IMR-90 (cell line): ENCODE measurements at regions not wholly inside any gene's neighbourhood (a gene's known extent, or its start where the extent isn't known, plus 50 kb on each side); places are given as distances from the start of the nearest gene placed in this dataset.

Experiments used
- ATAC-seq: fragments of 200-7000 bp; cut with Tn5 transposase; 2 replicates; pipeline ENCODE4 v1.9.1; 2020; ENCODE audit warnings: low read depth, mild to moderate bottlenecking, moderate library complexity
- BruUV-seq: library from RNA; stranded (reverse); fragments of 400-500 nt; replicated peaks from 2 replicates; lab custom pipeline; 2021; lab: Mats Ljungman, UMichigan
- CTCF ChIA-PET: fragments of 300-600 bp; formaldehyde crosslinking; extraction: SDS; loops from one replicate; lab custom pipeline; 2021; ENCODE audit warnings: antibody characterized with exemption; lab: Yijun Ruan, JAX
- POLR2A ChIA-PET: fragments of 300-600 bp; sonication (Branson Sonifier 250); formaldehyde crosslinking; loops from one replicate; lab custom pipeline; 2022; ENCODE audit warnings: antibody characterized with exemption; ENCODE audit not compliant: unreplicated experiment; lab: Charles Lee
- DNase-seq: peaks from one replicate; pipeline ENCODE4 v3.0.0; 2013
- H2AFZ ChIP-seq: replicated peaks from 2 replicates; pipeline ENCODE3; 2013; ENCODE audit warnings: low read length, mild to moderate bottlenecking; ENCODE audit not compliant: poor library complexity
- H2AK5ac ChIP-seq: 2 replicates; pipeline ENCODE4 v1.6.1; 2013; ENCODE audit warnings: low read depth, low read length, inconsistent platforms
- H2AK9ac ChIP-seq: replicated peaks from 2 replicates; pipeline ENCODE3; 2013; ENCODE audit warnings: mild to moderate bottlenecking, low read depth, low read length, moderate library complexity; ENCODE audit not compliant: poor library complexity
- H2BK120ac ChIP-seq: 2 replicates; pipeline ENCODE4 v1.6.1; 2013; ENCODE audit warnings: low read depth, low read length, inconsistent platforms
- H2BK15ac ChIP-seq: 3 replicates; pipeline ENCODE4 v1.6.1; 2013; ENCODE audit warnings: low read depth, low read length, inconsistent platforms
- H2BK20ac ChIP-seq: 2 replicates; pipeline ENCODE4 v1.6.1; 2013; ENCODE audit warnings: low read depth, mild to moderate bottlenecking, inconsistent platforms, low read length, moderate library complexity
- H2BK5ac ChIP-seq: 2 replicates; pipeline ENCODE4 v1.6.1; 2013; ENCODE audit warnings: mild to moderate bottlenecking, low read depth, low read length, inconsistent platforms; ENCODE audit not compliant: poor library complexity, severe bottlenecking
- H3K14ac ChIP-seq: replicated peaks from 2 replicates; pipeline ENCODE4 v1.6.1; 2013; ENCODE audit warnings: low read depth, low read length, inconsistent platforms
- H3K18ac ChIP-seq: 2 replicates; pipeline ENCODE4 v1.6.1; 2013; ENCODE audit warnings: low read depth, low read length, control low read depth
- H3K23ac ChIP-seq: 2 replicates; pipeline ENCODE4 v1.6.1; 2013; ENCODE audit warnings: low read depth, low read length, inconsistent platforms
- H3K27ac ChIP-seq: 2 replicates; pipeline ENCODE4 v1.5.1; 2013; ENCODE audit warnings: mild to moderate bottlenecking, control low read depth, low read length; ENCODE audit not compliant: insufficient read depth
- H3K27me3 ChIP-seq: 2 replicates; pipeline ENCODE4 v1.6.1; 2013; ENCODE audit warnings: low read length; ENCODE audit not compliant: control insufficient read depth, insufficient read depth
- H3K36me3 ChIP-seq: 2 replicates; pipeline ENCODE4 v1.6.1; 2013; ENCODE audit warnings: low read length, mixed read lengths; ENCODE audit not compliant: control insufficient read depth, insufficient read depth
- H3K4ac ChIP-seq: 2 replicates; pipeline ENCODE4 v1.6.1; 2013; ENCODE audit warnings: low read depth, low read length, inconsistent platforms
- H3K4me1 ChIP-seq: 2 replicates; pipeline ENCODE4 v1.6.1; 2013; ENCODE audit warnings: low read length, mixed read lengths; ENCODE audit not compliant: control insufficient read depth, insufficient read depth
- H3K4me2 ChIP-seq: 2 replicates; pipeline ENCODE4 v1.6.1; 2013; ENCODE audit warnings: low read depth, mild to moderate bottlenecking, control low read depth, low read length, moderate library complexity
- H3K4me3 ChIP-seq: 2 replicates; pipeline ENCODE4 v1.5.1; 2013; ENCODE audit warnings: low read depth, mild to moderate bottlenecking, control low read depth, low read length, moderate library complexity; ENCODE audit not compliant: insufficient read depth
- H3K56ac ChIP-seq: 2 replicates; pipeline ENCODE4 v1.6.1; 2013; ENCODE audit warnings: low read length, inconsistent platforms; ENCODE audit not compliant: insufficient read depth; ENCODE audit errors: extremely low read depth
- H3K79me1 ChIP-seq, 2 experiments: 2 replicates each; pipeline ENCODE4 v1.6.1; 2013; ENCODE audit warnings: low read length in 2 of 2, inconsistent platforms in 1 of 2, low read depth in 1 of 2
- H3K9ac ChIP-seq: 2 replicates; pipeline ENCODE4 v1.6.1; 2013; ENCODE audit warnings: low read depth, low read length, control low read depth
- H3K9me1 ChIP-seq: 2 replicates; pipeline ENCODE4 v1.6.1; 2013; ENCODE audit warnings: low read length, inconsistent platforms; ENCODE audit not compliant: insufficient read depth
- H3K9me3 ChIP-seq: 2 replicates; pipeline ENCODE4 v1.6.1; 2013; ENCODE audit warnings: low read length; ENCODE audit not compliant: control insufficient read depth, insufficient read depth
- H4K20me1 ChIP-seq: 2 replicates; pipeline ENCODE4 v1.6.1; 2013; ENCODE audit warnings: low read length, inconsistent platforms; ENCODE audit not compliant: insufficient read depth
- H4K5ac ChIP-seq: 2 replicates; pipeline ENCODE4 v1.6.1; 2013; ENCODE audit warnings: mild to moderate bottlenecking, low read depth, low read length, control low read depth
- H4K8ac ChIP-seq, 2 experiments: 2 replicates each; pipeline ENCODE4 v1.6.1; 2013; ENCODE audit warnings: low read depth in 2 of 2, low read length in 2 of 2, control low read depth in 1 of 2, inconsistent platforms in 1 of 2
- H4K91ac ChIP-seq: 2 replicates; pipeline ENCODE4 v1.6.1; 2013; ENCODE audit warnings: low read depth, low read length, inconsistent platforms; ENCODE audit not compliant: insufficient read depth
- BHLHE40 ChIP-seq: fragments of 150-350 bp; IDR thresholded peaks from 2 replicates; pipeline ENCODE4 v1.6.1; 2016; ENCODE audit warnings: mild to moderate bottlenecking, low read depth, low read length
- CEBPB ChIP-seq: IDR thresholded peaks from 2 replicates; pipeline ENCODE4 v1.6.1; 2012; ENCODE audit warnings: low read depth, low read length, improper control_type of control experiment
- MAFK ChIP-seq: IDR thresholded peaks from 2 replicates; pipeline ENCODE4 v1.6.1; 2012; ENCODE audit warnings: low read depth, low read length, improper control_type of control experiment
- MXI1 ChIP-seq: IDR thresholded peaks from 2 replicates; pipeline ENCODE4 v1.6.1; 2012; ENCODE audit warnings: low read depth, mild to moderate bottlenecking, low read length, moderate library complexity, borderline replicate concordance
- NFE2L2 ChIP-seq: fragments of 150-350 bp; IDR thresholded peaks from 2 replicates; pipeline ENCODE4 v1.6.1; 2016; ENCODE audit warnings: low read depth, mild to moderate bottlenecking, low read length
- POLR2A ChIP-seq: IDR thresholded peaks from 2 replicates; pipeline ENCODE4 v1.6.1; 2012; ENCODE audit warnings: mild to moderate bottlenecking, low read depth, low read length
- RAD21 ChIP-seq: IDR thresholded peaks from 2 replicates; pipeline ENCODE4 v1.6.1; 2012; ENCODE audit warnings: low read length, improper control_type of control experiment
- RCOR1 ChIP-seq: IDR thresholded peaks from 2 replicates; pipeline ENCODE4 v1.6.1; 2012; ENCODE audit warnings: mild to moderate bottlenecking, low read length, improper control_type of control experiment; ENCODE audit not compliant: insufficient replicate concordance
- SMC3 ChIP-seq: fragments of 150-350 bp; IDR thresholded peaks from 2 replicates; pipeline ENCODE4 v1.6.1; 2016; ENCODE audit warnings: low read depth, mild to moderate bottlenecking, antibody characterized with exemption, low read length, moderate library complexity
- WGBS, 2 experiments: methylation state at CpG; one replicate each; pipeline versions ENCODE4 v1.1.5 to v1.1.7; 2013; ENCODE audit warnings: missing lambda C conversion rate in 2 of 2; ENCODE audit not compliant: insufficient read length in 1 of 2; ENCODE audit errors: extremely low coverage in 2 of 2; 5-methylcytosine and 5-hydroxymethylcytosine counted together
- dilution Hi-C: fragments of 300-500 bp; cut with HindIII; formaldehyde crosslinking; loops from one replicate; pipeline ENCODE4 v1.14.3; 2018; ENCODE audit warnings: low sequenced_read_pairs; ENCODE audit not compliant: unreplicated experiment
- in situ Hi-C: fragments of 300-500 bp; cut with MboI; formaldehyde crosslinking; loops from 3 replicates; pipeline ENCODE4 v1.14.3; 2019; ENCODE audit warnings: low sequenced_read_pairs, inconsistent platforms, mixed read lengths
- intact Hi-C: fragments of 100-400 bp; cut with micrococcal nuclease; formaldehyde crosslinking; loops from 2 replicates; pipeline ENCODE4 v1.10.0; 2022
- TF ChIP-seq, protein P1 (sequence below): conservative IDR thresholded peaks from 2 replicates; pipeline ENCODE4 v1.5.1; 2012; ENCODE audit warnings: mild to moderate bottlenecking, low read depth, low read length, improper control_type of control experiment
- TF ChIP-seq, protein P2 (sequence below): fragments of 150-350 bp; IDR thresholded peaks from 2 replicates; pipeline ENCODE4 v1.6.1; 2016; ENCODE audit warnings: low read depth, mild to moderate bottlenecking, low read length, moderate library complexity, borderline replicate concordance

DNA sequence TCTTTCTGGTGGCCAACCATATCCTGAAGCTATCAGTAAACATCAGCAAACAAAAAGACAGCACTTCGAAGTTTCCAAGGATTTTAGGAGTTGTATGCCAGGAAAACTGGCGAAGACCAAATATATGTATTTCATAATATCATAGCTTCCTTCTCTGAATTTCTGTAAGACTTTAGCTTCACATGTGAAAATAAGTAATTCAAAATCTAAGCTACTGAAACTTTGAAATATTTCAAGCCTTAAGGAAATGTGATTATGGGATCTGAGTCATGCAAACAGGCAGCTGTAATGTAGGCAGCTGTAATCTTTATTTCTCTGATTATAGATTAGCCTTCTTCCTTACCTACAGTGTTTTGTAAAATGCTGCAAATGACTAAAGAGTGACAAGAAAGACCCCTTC lies 70.7 kb upstream of the ANKRD10 start:
- Histone ChIP-seq H4K91ac (no peak overlapping the region), H3K27ac (no peak overlapping the region), H3K23ac (no peak overlapping the region), H3K4me2 (no peak overlapping the region), H3K4me3 (no peak overlapping the region), H4K8ac (no peak overlapping the region), H3K9me3 (no peaks in the 10 kb centered on the region), H2BK5ac (no peak overlapping the region), H2AFZ (no peak overlapping the region), H3K27me3 (no peaks in the 10 kb centered on the region), H3K9ac (no peak overlapping the region), H3K14ac (0 out of 2 replicates have a peak overlapping the region, but pooled peaks have one; percentile 5), H3K9me1 (no peaks in the 10 kb centered on the region), H4K20me1 (no peaks in the 10 kb centered on the region), H2BK120ac (no peak overlapping the region), H3K4ac (no peak overlapping the region), H3K79me1 (no peaks in the 10 kb centered on the region; a peak in 1 of 4 replicates), H2AK9ac (no peak overlapping the region), H2AK5ac (no peak overlapping the region), H4K5ac (no peak overlapping the region), H3K36me3 (no peaks in the 10 kb centered on the region), H3K4me1 (peaks cover 7% of the 10 kb centered on the region), H2BK15ac (no peak overlapping the region), H2BK20ac (no peak overlapping the region), H3K18ac (no peak overlapping the region), H3K56ac (no peak overlapping the region)
- ChIA-PET POLR2A (no interaction called here), CTCF (interaction anchor here (1.2 to 2.3 kb wide), 2 partner anchors 13 to 21 kb away, joined by 3 to 4 read pairs; no protein-coding TSS in a partner anchor)
- WGBS, 2 experiments = no CpG with 5 or more reads among the region's 2 CpGs
- intact Hi-C loops (no loop called here), dilution Hi-C loops (no loop called here), in situ Hi-C loops (no loop called here)
- DNase-seq (peak; percentile 34), ATAC-seq (peak; percentile 71)
- no TSS peak for BruUV-seq
- TF ChIP-seq RCOR1 (no peak), NFE2L2 (no peak), MXI1 (no peak), POLR2A (no peak), SMC3 (no peak), BHLHE40 (no peak), RAD21 (no peak), CEBPB (no peak), MAFK (no peak)
- TF ChIP-seq, protein P1, sequence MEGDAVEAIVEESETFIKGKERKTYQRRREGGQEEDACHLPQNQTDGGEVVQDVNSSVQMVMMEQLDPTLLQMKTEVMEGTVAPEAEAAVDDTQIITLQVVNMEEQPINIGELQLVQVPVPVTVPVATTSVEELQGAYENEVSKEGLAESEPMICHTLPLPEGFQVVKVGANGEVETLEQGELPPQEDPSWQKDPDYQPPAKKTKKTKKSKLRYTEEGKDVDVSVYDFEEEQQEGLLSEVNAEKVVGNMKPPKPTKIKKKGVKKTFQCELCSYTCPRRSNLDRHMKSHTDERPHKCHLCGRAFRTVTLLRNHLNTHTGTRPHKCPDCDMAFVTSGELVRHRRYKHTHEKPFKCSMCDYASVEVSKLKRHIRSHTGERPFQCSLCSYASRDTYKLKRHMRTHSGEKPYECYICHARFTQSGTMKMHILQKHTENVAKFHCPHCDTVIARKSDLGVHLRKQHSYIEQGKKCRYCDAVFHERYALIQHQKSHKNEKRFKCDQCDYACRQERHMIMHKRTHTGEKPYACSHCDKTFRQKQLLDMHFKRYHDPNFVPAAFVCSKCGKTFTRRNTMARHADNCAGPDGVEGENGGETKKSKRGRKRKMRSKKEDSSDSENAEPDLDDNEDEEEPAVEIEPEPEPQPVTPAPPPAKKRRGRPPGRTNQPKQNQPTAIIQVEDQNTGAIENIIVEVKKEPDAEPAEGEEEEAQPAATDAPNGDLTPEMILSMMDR = no peak
- TF ChIP-seq, protein P2, sequence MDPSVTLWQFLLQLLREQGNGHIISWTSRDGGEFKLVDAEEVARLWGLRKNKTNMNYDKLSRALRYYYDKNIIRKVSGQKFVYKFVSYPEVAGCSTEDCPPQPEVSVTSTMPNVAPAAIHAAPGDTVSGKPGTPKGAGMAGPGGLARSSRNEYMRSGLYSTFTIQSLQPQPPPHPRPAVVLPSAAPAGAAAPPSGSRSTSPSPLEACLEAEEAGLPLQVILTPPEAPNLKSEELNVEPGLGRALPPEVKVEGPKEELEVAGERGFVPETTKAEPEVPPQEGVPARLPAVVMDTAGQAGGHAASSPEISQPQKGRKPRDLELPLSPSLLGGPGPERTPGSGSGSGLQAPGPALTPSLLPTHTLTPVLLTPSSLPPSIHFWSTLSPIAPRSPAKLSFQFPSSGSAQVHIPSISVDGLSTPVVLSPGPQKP = no peak
